ENCODE measurements at regions not wholly inside any gene's neighbourhood (a gene's known extent, or its start where the extent isn't known, plus 50 kb on each side); places are given as distances from the start of the nearest gene placed in this dataset.

- no peak for DNase-seq (ENCODE audit: low read depth, low spot score)
These were observed 338.9 kb downstream of the HNRNPD start for GRCh38 chr4:82034878-82035277.

- DNase-seq (ENCODE audit: low read depth, low spot score) = no peak
These were observed 339.9 kb downstream of the HNRNPD start for GRCh38 chr4:82033862-82034261.

GRCh38 chr4:82031376-82031927 lies 342.3 kb downstream of the HNRNPD start:
- DNase-seq (ENCODE audit: low read depth, low spot score) = no peak

GRCh38 chr4:82017680-82018079 lies 356.1 kb downstream of the HNRNPD start:
- DNase-seq (ENCODE audit: low read depth, low spot score) = no peak

GRCh38 chr4:82005158-82005557 lies 368.6 kb downstream of the HNRNPD start:
- no peak for DNase-seq (ENCODE audit: low read depth, low spot score)

GRCh38 chr4:81997313-81997712 lies 376.5 kb downstream of the HNRNPD start:
- no peak for DNase-seq (ENCODE audit: low read depth, low spot score)

- DNase-seq (ENCODE audit: low read depth, low spot score) = no peak
These were observed 382.9 kb downstream of the HNRNPD start for GRCh38 chr4:81990898-81991297.

GRCh38 chr4:81990211-81990610 lies 383.6 kb downstream of the HNRNPD start:
- no peak for DNase-seq (ENCODE audit: low read depth, low spot score)

GRCh38 chr4:81989202-81989601 lies 384.6 kb downstream of the HNRNPD start:
- DNase-seq (ENCODE audit: low read depth, low spot score) = no peak

- no peak for DNase-seq (ENCODE audit: low read depth, low spot score)
These were observed 385.6 kb downstream of the HNRNPD start for GRCh38 chr4:81988178-81988577.

- DNase-seq (ENCODE audit: low read depth, low spot score) = no peak
These were observed 389.0 kb downstream of the HNRNPD start for GRCh38 chr4:81984746-81985145.

GRCh38 chr4:81982846-81983540 lies 390.8 kb downstream of the HNRNPD start:
- DNase-seq (ENCODE audit: low read depth, low spot score) = no peak

- no peak for DNase-seq (ENCODE audit: low read depth, low spot score)
These were observed 392.6 kb downstream of the HNRNPD start for GRCh38 chr4:81981218-81981617.

- DNase-seq (ENCODE audit: low read depth, low spot score) = no peak
These were observed 399.3 kb downstream of the HNRNPD start for GRCh38 chr4:81974523-81974922.

GRCh38 chr4:81971637-81972381 lies 402.0 kb downstream of the HNRNPD start:
- DNase-seq (ENCODE audit: low read depth, low spot score) = no peak

GRCh38 chr4:81971061-81971460 lies 402.7 kb downstream of the HNRNPD start:
- no peak for DNase-seq (ENCODE audit: low read depth, low spot score)

GRCh38 chr4:81970454-81970853 lies 403.3 kb downstream of the HNRNPD start:
- no peak for DNase-seq (ENCODE audit: low read depth, low spot score)

GRCh38 chr4:81966676-81967075 lies 407.1 kb downstream of the HNRNPD start:
- DNase-seq (ENCODE audit: low read depth, low spot score) = no peak

- no peak for DNase-seq (ENCODE audit: low read depth, low spot score)
These were observed 407.9 kb downstream of the HNRNPD start for GRCh38 chr4:81965911-81966310.

GRCh38 chr4:81965454-81965853 lies 408.3 kb downstream of the HNRNPD start:
- no peak for DNase-seq (ENCODE audit: low read depth, low spot score)

GRCh38 chr4:81963763-81964020 lies 410.1 kb downstream of the HNRNPD start:
- DNase-seq (ENCODE audit: low read depth, low spot score) = no peak

GRCh38 chr4:81963015-81963762 lies 410.6 kb downstream of the HNRNPD start:
- no peak for DNase-seq (ENCODE audit: low read depth, low spot score)

- DNase-seq (ENCODE audit: low read depth, low spot score) = no peak
These were observed 412.8 kb downstream of the HNRNPD start for GRCh38 chr4:81960961-81961360.

All from iPS DF 19.7 (cell line).